Inflammatory macrophage treated with lipopolysaccharide for 1 hour (primary cell): ENCODE measurements at regions not wholly inside any gene's neighbourhood (a gene's known extent, or its start where the extent isn't known, plus 50 kb on each side); places are given as distances from the start of the nearest gene placed in this dataset.

Experiments used
- DNase-seq, 2 donors: peaks; one replicate each; pipeline ENCODE4 v3.0.0-alpha.2; 2020 to 2022

DNA sequence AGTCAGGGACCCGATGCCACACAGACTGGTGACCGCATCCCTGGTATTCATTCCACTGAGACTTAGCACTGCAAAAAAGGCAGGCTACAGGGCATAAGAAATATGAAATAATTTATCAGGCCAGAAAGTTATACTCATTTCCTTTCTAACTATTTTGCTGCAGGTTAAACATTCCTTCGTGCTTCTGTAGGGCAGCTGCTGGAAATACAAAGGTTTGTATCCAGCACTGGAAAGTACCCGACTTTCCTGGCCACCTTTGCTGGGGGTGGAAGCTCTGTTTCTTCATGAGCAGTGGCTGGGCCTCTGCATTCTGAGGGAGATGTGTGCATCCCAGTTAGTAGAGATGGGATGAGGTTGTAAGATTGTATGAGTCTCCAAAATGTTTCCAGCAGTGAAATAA is 478.6 kb upstream of the WWC1 start:
- no peak for DNase-seq

DNA sequence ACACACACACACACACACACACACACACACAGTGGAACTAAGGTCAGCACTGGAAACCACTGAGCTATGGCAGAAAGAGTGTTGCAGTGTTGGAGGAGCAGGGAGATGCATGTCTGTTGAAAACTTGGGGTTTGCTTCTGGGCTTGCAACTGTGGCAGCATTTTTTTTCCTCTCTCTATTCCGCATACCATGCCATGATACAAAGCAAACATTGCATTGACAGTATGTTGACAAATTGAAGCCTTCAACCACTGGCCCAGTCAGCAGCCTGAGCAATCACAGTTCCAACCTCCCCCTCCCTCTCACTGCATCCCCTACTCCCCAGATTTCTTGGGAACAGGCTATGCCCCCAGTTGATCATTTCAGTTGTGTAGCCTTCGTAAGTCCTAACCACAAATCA is 478.1 kb upstream of the WWC1 start:
- no peak for DNase-seq

DNA sequence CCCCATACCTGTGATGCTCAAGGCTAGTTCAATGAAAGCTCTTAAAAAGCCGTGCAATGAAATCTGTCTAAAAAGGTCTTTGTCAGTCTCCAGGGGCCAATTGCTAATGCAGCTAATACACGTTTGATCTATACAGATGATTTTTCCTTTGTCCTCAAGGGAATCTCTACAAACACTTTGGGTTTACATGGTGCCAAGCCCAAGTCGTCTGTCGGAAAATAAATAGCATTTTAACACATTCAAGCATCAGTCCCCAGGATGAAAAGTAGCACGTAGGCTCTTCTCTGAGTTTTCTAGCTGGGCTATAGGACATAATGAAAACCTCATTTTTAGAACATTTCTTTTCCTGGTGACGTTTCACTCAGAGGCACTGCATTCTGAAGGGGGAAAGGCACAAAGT is 477.4 kb upstream of the WWC1 start:
- no peak for DNase-seq

DNA sequence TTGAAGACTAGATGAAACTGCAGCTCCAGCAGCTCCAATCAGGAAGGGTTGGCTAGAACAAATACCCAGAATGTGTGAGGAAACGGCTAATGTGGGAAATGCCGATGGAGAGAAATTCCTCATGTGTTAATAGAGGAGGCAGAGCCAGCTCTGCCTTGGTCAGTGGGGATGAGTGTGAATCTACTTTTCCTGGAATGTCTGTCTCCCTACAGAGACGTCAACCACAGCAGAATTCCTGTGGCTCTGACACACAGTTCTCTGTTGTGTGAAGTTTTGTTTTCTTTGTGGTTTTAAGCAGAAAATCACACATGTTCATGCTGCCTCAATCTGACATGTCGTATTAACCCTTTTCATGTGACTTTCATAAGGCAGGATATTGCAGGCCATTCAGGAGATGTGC is 476.6 kb upstream of the WWC1 start:
- DNase-seq: no peak

DNA sequence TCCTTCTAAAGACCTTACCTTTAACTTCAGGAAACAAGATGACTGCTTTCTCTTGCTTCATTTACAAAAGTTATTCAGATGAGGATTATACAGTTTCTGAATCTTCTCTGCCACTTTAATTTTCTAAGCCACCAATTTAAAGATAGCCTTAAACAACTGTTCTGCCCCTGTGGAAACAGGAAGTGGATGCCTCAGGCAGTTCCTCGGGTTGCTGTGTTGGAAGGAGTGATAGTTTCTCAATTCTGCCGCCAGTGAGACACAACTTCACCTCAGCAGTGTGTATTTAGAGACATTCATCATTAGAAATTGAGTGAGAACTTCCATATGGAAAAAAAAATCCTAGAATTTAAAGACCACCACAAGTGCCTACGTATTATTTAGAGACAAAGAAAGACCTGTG is 475.1 kb upstream of the WWC1 start:
- DNase-seq: peak; percentile 34

DNA sequence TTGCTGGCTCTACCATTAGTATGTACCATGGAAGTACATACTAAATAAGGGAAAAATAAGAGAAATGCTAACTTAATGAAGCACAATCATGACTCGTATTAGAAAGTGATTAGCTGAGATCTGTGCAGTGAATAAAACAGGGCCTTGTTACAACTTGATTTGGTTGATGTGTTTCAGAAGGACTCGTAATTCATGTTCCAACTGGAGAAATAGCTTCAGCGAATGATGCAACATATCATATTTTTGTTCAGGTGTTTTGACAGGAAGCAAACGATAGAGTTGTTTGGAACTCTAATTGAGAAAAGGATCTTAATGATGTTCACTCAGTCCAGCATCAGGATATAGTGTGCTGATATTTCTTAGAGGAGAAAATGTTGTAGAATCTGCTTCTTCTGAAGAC is 474.6 kb upstream of the WWC1 start:
- no peak for DNase-seq

DNA sequence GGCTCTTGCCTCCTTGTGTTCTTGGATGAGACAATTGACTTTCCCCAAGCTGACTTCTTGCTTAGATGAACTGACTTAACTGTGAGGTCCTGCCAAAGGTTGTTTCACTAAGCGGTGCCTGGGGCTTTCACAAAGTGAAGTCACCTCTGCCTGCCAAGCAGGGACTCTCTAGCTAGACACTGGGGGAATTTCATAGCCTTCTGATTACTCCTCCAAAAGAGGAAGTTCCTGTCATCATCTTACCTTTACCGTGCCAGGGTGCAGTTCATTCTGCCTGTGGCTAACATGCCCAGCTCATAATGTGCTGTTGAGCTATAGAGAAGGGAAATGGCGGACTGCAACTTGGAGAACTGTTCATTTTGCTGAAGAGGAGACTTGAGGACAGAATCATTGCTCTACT is 472.0 kb upstream of the WWC1 start:
- peak in 1 of 2 donors; percentile 19 for DNase-seq

DNA sequence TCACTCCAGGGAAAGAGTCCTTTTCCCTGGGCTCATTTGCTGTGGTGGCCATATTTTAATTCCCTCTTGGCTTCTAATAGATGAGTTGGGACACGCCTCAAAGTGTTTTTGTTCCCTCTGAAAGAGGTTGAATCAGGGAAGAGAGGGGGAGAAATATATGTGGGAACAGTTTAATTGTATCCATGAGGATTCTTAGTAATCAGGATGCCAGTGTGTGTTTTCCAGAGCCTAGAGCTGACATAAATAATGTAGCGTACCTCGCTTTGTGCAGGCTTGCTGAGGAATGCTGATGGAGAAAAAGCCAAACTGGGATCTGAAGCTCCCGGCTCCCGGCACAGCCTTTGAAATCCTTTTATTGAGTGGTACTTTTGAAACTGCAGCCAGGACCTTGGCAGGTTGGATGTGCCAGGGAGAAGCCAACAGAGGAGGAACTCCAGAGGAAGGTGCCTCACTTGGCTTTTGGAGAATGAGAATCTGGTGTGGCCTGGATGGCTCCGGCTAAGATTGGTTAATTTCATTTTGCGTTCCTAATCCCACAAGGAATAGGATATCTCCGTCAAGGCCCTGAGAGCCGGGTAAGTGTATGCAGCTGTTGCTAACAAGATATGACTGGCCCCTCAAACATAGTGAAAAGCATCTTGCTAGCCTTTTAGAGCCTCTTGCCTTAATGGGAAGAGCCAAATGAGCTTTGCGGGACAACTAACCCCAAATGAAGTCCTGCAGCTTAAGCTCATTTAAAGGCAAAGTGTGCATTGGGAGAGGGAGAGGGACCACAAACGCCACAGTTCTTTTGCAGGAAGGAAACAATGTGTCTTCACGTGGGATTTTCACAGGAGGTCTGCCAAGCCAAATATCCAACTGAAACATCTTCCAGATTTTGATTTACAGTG is 471.1 kb upstream of the WWC1 start:
- DNase-seq: no peak

DNA sequence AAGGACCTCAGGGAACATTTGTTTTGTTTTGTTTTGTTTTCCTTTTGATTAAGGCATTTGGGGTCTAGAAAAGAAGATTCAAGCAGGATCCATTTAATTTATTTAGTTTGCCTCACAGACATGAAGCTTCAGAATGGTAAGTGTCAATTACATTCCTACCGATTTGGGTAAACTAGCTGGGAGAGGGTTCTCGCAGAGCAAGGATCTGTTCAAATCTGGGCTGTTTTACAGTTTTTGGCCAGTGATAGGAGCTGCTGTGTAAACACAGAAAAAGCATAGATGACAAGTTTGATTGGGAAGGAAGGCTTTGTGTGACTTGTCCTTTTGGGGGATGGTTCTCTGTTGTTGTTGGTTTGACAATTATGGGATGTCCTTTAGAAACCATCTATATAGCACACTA is 470.3 kb upstream of the WWC1 start:
- DNase-seq: no peak

DNA sequence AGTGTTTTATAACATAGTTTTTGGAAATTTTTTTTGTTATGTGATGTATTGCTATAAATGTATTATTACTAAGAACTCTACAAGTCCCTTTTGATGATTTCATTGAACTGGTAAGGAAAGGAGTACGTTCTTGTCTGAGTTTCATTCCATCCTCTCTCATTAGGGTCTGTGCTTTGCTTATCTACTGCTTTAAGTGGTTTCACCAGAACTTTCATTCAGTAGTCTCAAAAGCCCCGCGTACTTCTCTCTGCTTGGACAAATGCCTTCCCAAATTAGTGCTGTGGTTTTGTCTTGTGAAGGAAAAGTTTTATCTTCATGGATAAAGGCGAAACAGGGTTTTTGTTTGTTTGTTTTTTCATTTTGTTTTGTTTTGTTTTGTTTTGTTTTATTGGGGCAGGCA is 469.8 kb upstream of the WWC1 start:
- no peak for DNase-seq

DNA sequence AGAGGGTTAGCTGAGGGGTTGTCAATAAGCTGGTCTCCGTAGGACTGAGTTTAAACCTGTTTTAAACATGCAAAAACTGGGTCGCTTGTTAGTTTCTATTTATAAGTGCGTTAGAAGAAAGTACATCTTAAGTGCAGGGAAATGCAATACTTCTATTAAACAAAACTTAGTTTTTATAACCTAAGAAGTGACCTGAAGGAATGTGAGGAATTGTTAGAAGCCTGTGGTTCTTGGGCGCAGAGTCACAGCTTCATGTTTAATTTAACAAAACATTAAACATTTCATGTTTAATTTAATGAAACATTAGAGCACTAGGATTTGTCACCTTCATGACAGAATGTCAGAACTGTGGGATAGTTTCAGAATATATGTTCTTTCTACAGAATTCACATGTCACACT is 469.2 kb upstream of the WWC1 start:
- no peak for DNase-seq

DNA sequence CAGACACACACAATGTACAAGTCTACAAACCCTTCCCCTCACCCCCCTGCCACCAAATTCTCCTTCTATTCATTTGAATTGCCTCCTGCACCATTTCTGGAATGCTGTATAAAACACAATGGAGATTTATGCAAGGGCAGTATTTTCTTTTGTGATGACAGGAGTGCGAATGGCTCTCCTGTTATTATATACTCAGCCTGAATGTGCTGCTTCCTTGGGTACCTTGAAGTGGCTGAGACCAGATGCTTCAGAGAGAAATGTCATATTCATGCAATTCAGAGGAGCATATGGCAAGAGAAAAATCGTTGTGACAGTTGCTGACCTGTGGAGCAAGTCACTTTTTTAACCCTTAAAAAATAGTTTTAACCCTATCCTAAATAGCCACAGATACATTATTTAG is 468.0 kb upstream of the WWC1 start:
- no peak for DNase-seq

DNA sequence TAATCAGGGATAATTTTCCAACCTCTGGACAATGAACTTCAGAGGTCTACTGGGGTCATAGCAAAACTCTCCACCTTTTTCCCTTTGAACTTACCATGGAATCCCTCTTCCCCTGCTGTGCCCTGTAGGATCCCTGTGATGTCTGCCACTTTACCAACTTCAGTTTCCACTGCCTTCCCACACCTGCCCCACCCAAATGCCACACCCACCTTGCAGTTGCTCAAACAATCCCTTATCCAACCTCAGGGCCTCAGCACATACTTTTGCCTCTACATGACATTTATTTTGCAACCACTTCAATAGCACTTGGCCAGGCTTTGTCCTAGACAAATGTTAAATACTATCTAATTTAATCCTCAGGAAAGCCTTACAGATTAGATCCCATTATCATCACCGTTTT is 463.7 kb upstream of the WWC1 start:
- DNase-seq: no peak

DNA sequence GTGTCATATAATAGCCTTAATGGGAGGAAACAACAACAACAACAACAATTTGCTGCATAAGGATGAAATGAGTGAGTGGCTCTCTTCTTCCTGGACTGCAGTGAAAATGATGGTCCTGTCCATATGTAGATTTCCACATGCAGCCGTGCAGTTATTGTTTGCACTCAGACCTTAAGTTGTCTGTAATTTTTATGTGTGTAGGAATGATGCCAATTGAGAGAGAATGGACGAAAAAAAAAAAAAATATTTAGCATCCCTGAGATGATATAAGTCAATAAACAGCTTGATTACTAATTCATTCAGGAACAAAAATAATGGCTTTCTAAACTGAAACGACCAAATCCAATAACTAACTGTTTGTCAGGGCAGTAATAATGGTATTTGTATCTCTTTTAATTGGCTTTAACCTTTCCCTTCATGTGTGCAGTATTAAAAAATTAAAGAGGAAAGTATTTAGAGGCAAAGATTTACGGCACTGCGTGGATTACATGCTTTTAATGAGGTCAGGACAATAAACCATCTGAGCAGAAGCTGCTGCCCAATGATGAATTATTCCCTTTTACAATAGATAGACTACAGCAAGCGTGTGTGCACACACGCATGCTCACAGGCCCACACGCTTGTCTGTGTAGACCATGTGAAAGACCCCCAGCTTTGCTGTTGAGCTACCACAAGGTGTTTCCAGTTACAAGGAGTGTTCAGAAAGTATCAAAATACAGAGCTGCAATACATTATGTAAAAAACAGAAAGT is 459.5 kb upstream of the WWC1 start:
- DNase-seq: no peak

DNA sequence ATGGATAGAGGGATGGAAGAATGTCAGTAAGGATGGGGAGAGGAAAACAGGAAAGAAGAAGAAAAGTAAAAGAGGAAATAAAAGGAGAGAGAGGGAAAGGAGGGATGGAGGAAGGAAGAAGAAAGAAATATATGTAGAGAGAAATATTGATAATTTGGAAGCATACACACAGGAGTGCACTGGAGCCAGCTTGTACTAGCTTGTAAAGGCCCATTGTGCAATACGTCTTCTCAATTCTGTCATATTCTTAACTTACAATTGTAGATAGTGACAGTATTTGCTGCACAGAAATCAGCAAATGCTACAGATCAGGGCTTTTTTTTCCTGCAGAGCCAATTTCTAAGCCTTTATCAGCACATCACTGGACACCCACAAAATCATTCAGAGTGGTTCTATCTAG is 458.8 kb upstream of the WWC1 start:
- DNase-seq: no peak

DNA sequence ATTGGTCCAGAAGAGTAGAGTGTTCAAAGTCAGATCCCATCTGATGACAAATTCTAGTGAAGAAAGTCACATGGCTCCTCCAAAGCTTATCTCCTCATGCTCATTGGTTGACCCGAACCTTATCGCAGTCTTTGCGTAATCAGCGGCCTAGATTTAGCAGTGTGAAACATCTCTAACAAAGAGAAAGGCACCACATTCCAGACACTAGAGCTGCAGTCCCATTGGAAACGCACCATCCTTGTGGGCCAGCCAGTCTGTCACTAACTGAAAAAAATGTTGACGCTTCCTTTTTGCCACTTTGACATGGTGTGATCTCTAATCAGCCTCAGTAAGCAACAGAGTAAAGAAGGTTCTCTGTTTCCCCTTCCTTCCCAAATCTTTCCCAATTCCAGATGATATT is 458.0 kb upstream of the WWC1 start:
- no peak for DNase-seq

DNA sequence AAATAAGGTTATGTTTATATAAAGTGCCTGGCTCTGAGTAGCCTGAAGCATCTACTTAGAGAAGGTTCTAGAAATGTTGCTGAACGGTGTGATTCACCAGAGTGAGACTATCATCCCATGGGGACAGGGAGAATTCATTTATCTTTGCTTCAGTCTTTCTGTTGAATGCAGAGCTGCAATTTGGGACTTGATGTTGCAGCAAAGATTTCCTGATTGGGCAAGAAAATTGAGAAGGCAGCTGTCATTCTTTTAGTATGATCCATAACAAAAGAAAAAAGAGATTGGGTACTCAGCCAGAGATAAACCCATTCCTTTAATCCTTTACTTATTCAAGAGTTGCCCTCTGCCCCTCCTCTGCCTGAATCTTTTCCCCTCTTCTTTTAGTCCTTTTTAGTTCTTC is 456.3 kb upstream of the WWC1 start:
- DNase-seq: no peak

DNA sequence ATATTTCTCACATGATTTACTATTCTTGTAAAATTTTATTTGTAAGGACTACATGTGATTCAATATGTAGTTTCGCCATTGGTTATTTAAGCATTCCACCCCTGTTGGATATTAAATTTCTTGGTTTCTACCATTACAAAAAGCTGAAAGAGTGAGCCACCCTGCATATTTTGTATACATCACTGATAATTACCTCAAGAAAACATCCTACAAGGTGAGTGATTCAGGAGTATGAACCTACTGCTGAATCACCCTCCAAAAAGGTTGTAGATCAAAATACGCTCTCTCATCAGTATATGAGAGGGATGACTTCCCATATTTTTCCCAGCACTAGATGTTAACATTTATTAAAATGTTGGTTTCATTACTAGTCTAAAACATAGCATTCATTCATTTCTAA is 454.3 kb upstream of the WWC1 start:
- DNase-seq: no peak

DNA sequence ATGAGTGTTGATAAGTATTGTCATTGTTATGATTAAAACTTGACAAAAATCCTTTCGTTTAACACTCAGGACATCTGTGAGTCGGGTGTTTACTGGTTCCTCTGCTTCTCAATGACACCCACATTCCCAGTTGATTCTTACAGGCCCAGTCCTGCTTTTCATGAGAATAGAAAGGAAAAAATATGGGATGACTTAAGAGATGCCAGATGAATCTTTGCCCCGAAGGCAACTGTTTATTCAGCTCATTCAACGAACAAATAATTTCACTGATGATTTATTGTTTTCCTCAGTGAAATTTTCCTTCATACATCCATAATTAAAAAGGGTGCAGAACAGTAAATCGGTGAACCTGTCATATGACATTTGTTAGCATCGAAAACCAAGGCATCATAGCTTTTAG is 452.4 kb upstream of the WWC1 start:
- DNase-seq: no peak

DNA sequence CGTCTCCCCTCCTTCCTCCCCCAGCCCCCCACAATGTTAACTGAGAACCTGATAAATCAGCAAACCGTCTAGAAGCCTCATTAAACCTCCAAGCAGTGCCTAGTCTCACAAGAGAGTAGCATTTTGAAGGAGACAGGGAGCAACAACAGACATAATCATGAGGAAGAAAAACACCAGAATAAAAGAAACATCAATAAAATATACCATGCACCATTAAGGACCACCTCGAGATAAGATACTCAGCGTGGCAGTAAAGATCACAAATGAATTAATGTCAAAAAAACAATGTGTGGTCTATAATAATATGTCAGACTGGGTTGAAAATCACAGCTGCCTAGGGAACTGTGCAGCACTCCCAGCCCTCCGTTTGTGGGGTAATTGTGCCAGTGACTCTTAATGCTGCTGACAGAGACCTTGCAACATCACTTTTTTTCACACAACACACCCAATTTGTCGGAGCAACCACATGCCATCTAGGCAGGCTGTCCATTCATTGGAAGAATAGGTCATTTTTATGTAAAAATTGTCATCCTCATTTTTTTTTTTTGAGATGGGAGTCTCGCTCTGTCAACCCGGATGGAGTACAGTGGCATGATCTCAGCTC is 450.8 kb upstream of the WWC1 start:
- no peak for DNase-seq

DNA sequence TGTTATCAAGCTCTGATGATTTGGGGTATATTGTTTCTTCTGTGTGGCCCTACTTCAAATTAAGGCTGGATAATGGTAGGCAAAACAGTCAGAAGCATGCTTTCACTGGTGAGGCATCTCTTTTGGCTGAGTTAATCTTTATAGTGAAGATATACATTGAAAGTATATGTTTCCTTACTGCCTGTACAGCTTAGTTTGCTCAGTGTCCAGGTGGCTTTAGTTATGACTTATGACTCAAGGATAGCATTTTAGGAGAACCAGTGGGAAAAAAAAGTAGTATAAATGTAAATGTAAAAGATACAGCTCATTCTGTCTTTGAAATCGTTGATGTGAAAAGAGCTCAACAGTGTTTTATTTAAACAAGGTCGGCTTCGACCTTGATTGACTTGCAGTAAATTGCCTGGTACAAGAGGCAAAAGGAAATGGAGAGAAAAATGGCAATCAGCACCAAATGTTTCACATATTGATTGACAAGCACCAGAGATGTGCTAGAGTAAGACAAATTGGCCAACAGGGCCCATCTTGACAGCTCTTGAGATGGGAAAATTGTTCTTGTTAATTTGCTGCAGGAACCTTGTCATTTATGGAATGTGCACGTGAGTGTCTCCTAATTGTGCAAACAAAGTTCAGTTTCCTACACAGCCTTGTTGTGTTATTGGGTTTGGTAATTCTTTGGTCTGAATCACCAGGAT is 447.4 kb upstream of the WWC1 start:
- DNase-seq: no peak

DNA sequence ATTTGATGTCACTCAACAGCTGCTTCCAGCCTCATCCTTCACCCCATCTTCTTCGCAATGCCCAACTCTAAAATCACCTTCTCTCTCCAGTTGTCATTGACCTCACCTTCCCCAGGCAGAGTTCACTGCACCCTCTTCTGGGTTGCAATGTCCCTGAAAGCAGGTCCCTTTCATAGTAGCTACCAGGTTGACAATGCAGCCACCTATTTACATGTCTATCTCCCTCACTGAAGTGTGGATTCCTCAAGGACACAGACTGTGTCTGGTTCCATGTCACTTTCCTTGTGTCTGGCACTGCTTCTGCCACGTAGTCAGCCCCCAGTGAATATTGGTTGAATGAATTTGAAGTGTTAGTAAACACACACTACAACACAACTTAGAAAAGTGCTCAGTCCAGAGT is 445.5 kb upstream of the WWC1 start:
- DNase-seq: no peak

DNA sequence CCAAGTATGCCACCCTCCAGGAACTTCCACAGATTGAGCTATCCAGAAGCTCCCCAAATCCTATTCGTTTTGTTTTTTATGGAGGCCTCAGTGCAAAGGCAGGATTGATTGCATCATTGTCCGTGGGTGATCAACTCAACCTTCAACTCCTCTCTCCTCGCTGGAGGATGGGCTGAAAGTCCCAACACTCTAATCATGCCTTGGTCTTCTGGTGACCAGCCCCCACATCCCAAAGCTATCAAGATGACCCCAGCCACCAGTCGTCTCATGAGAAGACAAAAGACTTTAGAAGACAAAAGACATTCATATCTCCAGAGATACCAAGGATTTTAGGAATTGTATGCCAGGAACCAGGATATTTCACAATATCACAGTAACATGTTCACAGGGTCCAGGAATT is 441.6 kb upstream of the WWC1 start:
- DNase-seq: no peak

DNA sequence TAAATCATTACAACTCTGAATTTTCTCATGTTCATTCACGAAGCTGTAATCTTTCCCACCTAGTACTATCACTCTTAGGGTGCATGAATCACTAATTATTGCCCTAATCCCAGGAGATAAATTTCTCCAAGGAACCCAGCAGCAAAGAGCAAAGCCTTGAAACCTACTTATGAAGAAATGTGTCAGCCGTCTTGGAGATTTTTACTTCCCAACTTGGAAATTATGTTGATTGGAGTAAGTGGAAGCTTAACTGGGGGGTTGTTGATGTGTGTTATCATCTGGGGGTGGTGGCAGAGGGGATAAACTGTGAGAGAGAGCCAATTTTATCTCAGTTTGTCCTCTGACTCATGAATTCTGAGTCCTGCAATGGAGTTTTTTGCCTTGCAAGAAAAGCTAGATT is 440.5 kb upstream of the WWC1 start:
- no peak for DNase-seq
